ENCODE measurements at regions not wholly inside any gene's neighbourhood (a gene's known extent, or its start where the extent isn't known, plus 50 kb on each side); places are given as distances from the start of the nearest gene placed in this dataset.

DNA sequence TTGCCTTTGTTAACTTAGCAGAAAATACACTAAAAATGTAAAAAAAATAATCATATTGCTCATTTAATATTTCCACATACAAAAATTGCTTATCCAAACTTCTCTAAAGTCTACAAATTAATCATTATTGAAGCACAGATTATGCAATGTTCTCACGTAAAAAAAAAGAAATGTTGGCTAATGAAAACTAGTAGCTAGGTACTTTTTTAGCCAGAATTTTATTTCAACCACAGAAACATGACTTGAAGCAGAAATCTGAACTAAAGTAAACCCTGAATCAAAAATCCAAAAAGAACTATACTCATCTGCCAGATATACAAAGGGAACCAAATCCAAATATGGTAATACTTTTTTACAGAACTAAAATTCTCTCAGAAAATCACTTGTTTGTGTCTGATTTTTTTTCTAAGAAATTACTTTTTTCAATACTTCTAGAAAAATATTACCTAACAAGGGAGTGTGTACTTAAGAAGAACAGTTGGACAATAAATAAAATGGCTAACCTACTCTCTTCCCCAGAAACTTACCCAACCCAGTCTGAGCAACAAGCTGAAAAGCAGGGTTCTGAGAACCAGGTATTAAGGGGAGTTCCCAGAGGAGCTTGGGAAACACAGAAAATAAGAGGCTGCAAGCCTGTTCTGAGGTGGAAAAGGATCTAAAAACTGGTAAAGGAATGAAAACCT lies 78.4 kb upstream of the RAP1B start:
- ChIA-PET RAD21 (ENCODE audit: low non-redundant PET in 1 of 2, low total read pairs in 2 of 2, uncharacterized antibody in 2 of 2, unreplicated experiment in 2 of 2) (no interaction called here), POLR2A (no interaction called here), CTCF (no interaction called here)
- BruUV-seq (replicated peaks) = no TSS peak
- Histone ChIP-seq H3K4me3 (replicated peaks in 1 of 2; ENCODE audit: low read depth in 1 of 2, low read length in 2 of 2) (no peak overlapping the region), H3K9me2 (ENCODE audit: insufficient read depth) (no peaks in the 10 kb centered on the region), H3K36me3 (ENCODE audit: control insufficient read depth in 1 of 2, insufficient read depth in 2 of 2, low read length in 2 of 2) (no peaks in the 10 kb centered on the region), H2AFZ (ENCODE audit: low read depth, low read length, poor library complexity, severe bottlenecking) (no peak overlapping the region), H3K9ac (ENCODE audit: low read length) (no peak overlapping the region), H4K20me1 (ENCODE audit: insufficient read depth) (no peaks in the 10 kb centered on the region), H3K27me3 (ENCODE audit: insufficient read depth, low read length) (no peaks in the 10 kb centered on the region), H3K4me1 (ENCODE audit: control insufficient read depth in 1 of 2, insufficient read depth in 2 of 2, low read length in 2 of 2) (no peaks in the 10 kb centered on the region), H3K4me2 (ENCODE audit: low read length) (no peak overlapping the region), H3K27ac (ENCODE audit: low read depth, low read length) (no peak overlapping the region), H3K9me3 (ENCODE audit: control insufficient read depth in 1 of 2, insufficient read depth in 1 of 2, low read depth in 1 of 2, low read length in 2 of 2) (no peaks in the 10 kb centered on the region), H3K79me2 (ENCODE audit: insufficient read depth, low read length) (no peaks in the 10 kb centered on the region)
- no peak for ATAC-seq
- no peak for DNase-seq (ENCODE audit: low read depth, low spot score)
- intact Hi-C loops (cut with micrococcal nuclease) = no loop called here
- TF ChIP-seq EZH2 (IDR thresholded peaks at IDR 0.05) = no peak

GRCh38 chr12:68532887-68533248 lies 77.8 kb upstream of the RAP1B start:
- BruUV-seq (replicated peaks) = no TSS peak
- Histone ChIP-seq H3K27me3 (ENCODE audit: insufficient read depth, low read length) (no peaks in the 10 kb centered on the region), H3K4me1 (ENCODE audit: control insufficient read depth in 1 of 2, insufficient read depth in 2 of 2, low read length in 2 of 2) (no peaks in the 10 kb centered on the region), H3K9me3 (ENCODE audit: control insufficient read depth in 1 of 2, insufficient read depth in 1 of 2, low read depth in 1 of 2, low read length in 2 of 2) (no peaks in the 10 kb centered on the region), H3K9ac (ENCODE audit: low read length) (no peak overlapping the region), H3K4me2 (ENCODE audit: low read length) (no peak overlapping the region), H3K4me3 (replicated peaks in 1 of 2; ENCODE audit: low read depth in 1 of 2, low read length in 2 of 2) (no peak overlapping the region), H2AFZ (ENCODE audit: low read depth, low read length, poor library complexity, severe bottlenecking) (no peak overlapping the region), H3K36me3 (ENCODE audit: control insufficient read depth in 1 of 2, insufficient read depth in 2 of 2, low read length in 2 of 2) (no peaks in the 10 kb centered on the region), H3K79me2 (ENCODE audit: insufficient read depth, low read length) (no peaks in the 10 kb centered on the region), H4K20me1 (ENCODE audit: insufficient read depth) (no peaks in the 10 kb centered on the region), H3K27ac (ENCODE audit: low read depth, low read length) (no peak overlapping the region), H3K9me2 (ENCODE audit: insufficient read depth) (no peaks in the 10 kb centered on the region)
- RAD21 ChIA-PET (ENCODE audit: low non-redundant PET in 1 of 2, low total read pairs in 2 of 2, uncharacterized antibody in 2 of 2, unreplicated experiment in 2 of 2) = no interaction called here
- intact Hi-C loops (cut with micrococcal nuclease) = no loop called here
- DNase-seq (ENCODE audit: low read depth, low spot score) (no peak), ATAC-seq (no peak)
- CTCF ChIA-PET = no interaction called here
- POLR2A ChIA-PET = no interaction called here
- TF ChIP-seq CBX3 (IDR thresholded peaks at IDR 0.05; ENCODE audit: low read depth) (no peak), JUND (IDR thresholded peaks at IDR 0.05) (no peak), FOSL1 (IDR thresholded peaks at IDR 0.05; ENCODE audit: low read depth) (no peak), CEBPB (IDR thresholded peaks at IDR 0.05; ENCODE audit: low read depth) (no peak), EGR1 (IDR thresholded peaks at IDR 0.05; ENCODE audit: low read depth) (no peak), POLR2A (IDR thresholded peaks at IDR 0.05; ENCODE audit: borderline replicate concordance, extremely low read depth, insufficient read depth, insufficient read length) (no peak), ZFX (IDR thresholded peaks at IDR 0.05) (no peak), ZBTB33 (IDR thresholded peaks at IDR 0.05; ENCODE audit: extremely low read depth, insufficient replicate concordance, low read length) (no peak), RAD21 (IDR thresholded peaks at IDR 0.05; ENCODE audit: low read depth) (no peak), EZH2phosphoT487 (IDR thresholded peaks at IDR 0.05; ENCODE audit: borderline replicate concordance) (no peak), ATF3 (IDR thresholded peaks at IDR 0.05) (no peak), SRF (IDR thresholded peaks at IDR 0.05; ENCODE audit: low read depth) (no peak)
- TF ChIP-seq, protein P1, sequence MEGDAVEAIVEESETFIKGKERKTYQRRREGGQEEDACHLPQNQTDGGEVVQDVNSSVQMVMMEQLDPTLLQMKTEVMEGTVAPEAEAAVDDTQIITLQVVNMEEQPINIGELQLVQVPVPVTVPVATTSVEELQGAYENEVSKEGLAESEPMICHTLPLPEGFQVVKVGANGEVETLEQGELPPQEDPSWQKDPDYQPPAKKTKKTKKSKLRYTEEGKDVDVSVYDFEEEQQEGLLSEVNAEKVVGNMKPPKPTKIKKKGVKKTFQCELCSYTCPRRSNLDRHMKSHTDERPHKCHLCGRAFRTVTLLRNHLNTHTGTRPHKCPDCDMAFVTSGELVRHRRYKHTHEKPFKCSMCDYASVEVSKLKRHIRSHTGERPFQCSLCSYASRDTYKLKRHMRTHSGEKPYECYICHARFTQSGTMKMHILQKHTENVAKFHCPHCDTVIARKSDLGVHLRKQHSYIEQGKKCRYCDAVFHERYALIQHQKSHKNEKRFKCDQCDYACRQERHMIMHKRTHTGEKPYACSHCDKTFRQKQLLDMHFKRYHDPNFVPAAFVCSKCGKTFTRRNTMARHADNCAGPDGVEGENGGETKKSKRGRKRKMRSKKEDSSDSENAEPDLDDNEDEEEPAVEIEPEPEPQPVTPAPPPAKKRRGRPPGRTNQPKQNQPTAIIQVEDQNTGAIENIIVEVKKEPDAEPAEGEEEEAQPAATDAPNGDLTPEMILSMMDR (IDR thresholded peaks at IDR 0.05 in 2 of 3, conservative IDR thresholded peaks at IDR 0.05 in 1 of 3; ENCODE audit: borderline replicate concordance in 1 of 3, insufficient read depth in 1 of 3, low read depth in 2 of 3, low read length in 2 of 3) = no peak
- TF ChIP-seq, protein P2, sequence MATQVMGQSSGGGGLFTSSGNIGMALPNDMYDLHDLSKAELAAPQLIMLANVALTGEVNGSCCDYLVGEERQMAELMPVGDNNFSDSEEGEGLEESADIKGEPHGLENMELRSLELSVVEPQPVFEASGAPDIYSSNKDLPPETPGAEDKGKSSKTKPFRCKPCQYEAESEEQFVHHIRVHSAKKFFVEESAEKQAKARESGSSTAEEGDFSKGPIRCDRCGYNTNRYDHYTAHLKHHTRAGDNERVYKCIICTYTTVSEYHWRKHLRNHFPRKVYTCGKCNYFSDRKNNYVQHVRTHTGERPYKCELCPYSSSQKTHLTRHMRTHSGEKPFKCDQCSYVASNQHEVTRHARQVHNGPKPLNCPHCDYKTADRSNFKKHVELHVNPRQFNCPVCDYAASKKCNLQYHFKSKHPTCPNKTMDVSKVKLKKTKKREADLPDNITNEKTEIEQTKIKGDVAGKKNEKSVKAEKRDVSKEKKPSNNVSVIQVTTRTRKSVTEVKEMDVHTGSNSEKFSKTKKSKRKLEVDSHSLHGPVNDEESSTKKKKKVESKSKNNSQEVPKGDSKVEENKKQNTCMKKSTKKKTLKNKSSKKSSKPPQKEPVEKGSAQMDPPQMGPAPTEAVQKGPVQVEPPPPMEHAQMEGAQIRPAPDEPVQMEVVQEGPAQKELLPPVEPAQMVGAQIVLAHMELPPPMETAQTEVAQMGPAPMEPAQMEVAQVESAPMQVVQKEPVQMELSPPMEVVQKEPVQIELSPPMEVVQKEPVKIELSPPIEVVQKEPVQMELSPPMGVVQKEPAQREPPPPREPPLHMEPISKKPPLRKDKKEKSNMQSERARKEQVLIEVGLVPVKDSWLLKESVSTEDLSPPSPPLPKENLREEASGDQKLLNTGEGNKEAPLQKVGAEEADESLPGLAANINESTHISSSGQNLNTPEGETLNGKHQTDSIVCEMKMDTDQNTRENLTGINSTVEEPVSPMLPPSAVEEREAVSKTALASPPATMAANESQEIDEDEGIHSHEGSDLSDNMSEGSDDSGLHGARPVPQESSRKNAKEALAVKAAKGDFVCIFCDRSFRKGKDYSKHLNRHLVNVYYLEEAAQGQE (IDR thresholded peaks at IDR 0.05; ENCODE audit: low read depth) = no peak
